ENCODE measurements at regions not wholly inside any gene's neighbourhood (a gene's known extent, or its start where the extent isn't known, plus 50 kb on each side); places are given as distances from the start of the nearest gene placed in this dataset.
"Not testable (repeated sequence)": the region's sequence is repeated elsewhere in the genome, so short reads cannot be mapped to it uniquely, and the experiment has no call there.

- no peak for DNase-seq
Measured at GRCh38 chr10:33859319-33860022, 525.0 kb upstream of the NRP1 start.

GRCh38 chr10:33858326-33858725, 523.9 kb upstream of the NRP1 start:
- no peak for DNase-seq

GRCh38 chr10:33853221-33853620, 518.8 kb upstream of the NRP1 start:
- DNase-seq, result not testable (repeated sequence)

GRCh38 chr10:33843379-33843778, 508.9 kb upstream of the NRP1 start:
- DNase-seq, result no peak

GRCh38 chr10:33841678-33842077, 507.2 kb upstream of the NRP1 start:
- DNase-seq, result no peak

- DNase-seq, result no peak
Measured at GRCh38 chr10:33838731-33839130, 504.3 kb upstream of the NRP1 start.

- DNase-seq, result no peak
Measured at GRCh38 chr10:33837736-33838135, 503.3 kb upstream of the NRP1 start.

GRCh38 chr10:33835556-33835955, 501.1 kb upstream of the NRP1 start:
- DNase-seq, result no peak

GRCh38 chr10:33833566-33833965, 499.1 kb upstream of the NRP1 start:
- DNase-seq, result no peak

GRCh38 chr10:33832124-33832787, 497.8 kb upstream of the NRP1 start:
- DNase-seq, result no peak

- no peak for DNase-seq
Measured at GRCh38 chr10:33831591-33831990, 497.1 kb upstream of the NRP1 start.

GRCh38 chr10:33829899-33830298, 495.4 kb upstream of the NRP1 start:
- not testable (repeated sequence) for DNase-seq

- no peak for DNase-seq
Measured at GRCh38 chr10:33828592-33828991, 494.1 kb upstream of the NRP1 start.

GRCh38 chr10:33826186-33826585, 491.7 kb upstream of the NRP1 start:
- DNase-seq, result no peak

- DNase-seq, result no peak
Measured at GRCh38 chr10:33822774-33823173, 488.3 kb upstream of the NRP1 start.

GRCh38 chr10:33820531-33820930, 486.1 kb upstream of the NRP1 start:
- no peak for DNase-seq

GRCh38 chr10:33819206-33819605, 484.7 kb upstream of the NRP1 start:
- DNase-seq, result no peak

GRCh38 chr10:33818343-33818742, 483.9 kb upstream of the NRP1 start:
- DNase-seq, result no peak

- no peak for DNase-seq
Measured at GRCh38 chr10:33817605-33818004, 483.1 kb upstream of the NRP1 start.

- DNase-seq, result no peak
Measured at GRCh38 chr10:33815776-33816175, 481.3 kb upstream of the NRP1 start.

- DNase-seq, result no peak
Measured at GRCh38 chr10:33813871-33814270, 479.4 kb upstream of the NRP1 start.

GRCh38 chr10:33813415-33813814, 478.9 kb upstream of the NRP1 start:
- DNase-seq, result no peak

GRCh38 chr10:33812586-33812985, 478.1 kb upstream of the NRP1 start:
- DNase-seq, result no peak

GRCh38 chr10:33810986-33811385, 476.5 kb upstream of the NRP1 start:
- no peak for DNase-seq

GRCh38 chr10:33809732-33810131, 475.3 kb upstream of the NRP1 start:
- no peak for DNase-seq

Measured in NCI-H2029 (cell line).